IMR-90 (cell line): ENCODE measurements at regions not wholly inside any gene's neighbourhood (a gene's known extent, or its start where the extent isn't known, plus 50 kb on each side); places are given as distances from the start of the nearest gene placed in this dataset.

Experiments
- ATAC-seq: fragments of 200-7000 bp; cut with Tn5 transposase; 2 replicates; pipeline ENCODE4 v1.9.1; 2020; ENCODE audit warnings: low read depth, mild to moderate bottlenecking, moderate library complexity
- BruUV-seq: library from RNA; stranded (reverse); fragments of 400-500 nt; replicated peaks from 2 replicates; lab custom pipeline; 2021; lab: Mats Ljungman, UMichigan
- CTCF ChIA-PET: fragments of 300-600 bp; formaldehyde crosslinking; extraction: SDS; loops from one replicate; lab custom pipeline; 2021; ENCODE audit warnings: antibody characterized with exemption; lab: Yijun Ruan, JAX
- POLR2A ChIA-PET: fragments of 300-600 bp; sonication (Branson Sonifier 250); formaldehyde crosslinking; loops from one replicate; lab custom pipeline; 2022; ENCODE audit warnings: antibody characterized with exemption; ENCODE audit not compliant: unreplicated experiment; lab: Charles Lee
- DNase-seq: peaks from one replicate; pipeline ENCODE4 v3.0.0; 2013
- H2AFZ ChIP-seq: replicated peaks from 2 replicates; pipeline ENCODE3; 2013; ENCODE audit warnings: low read length, mild to moderate bottlenecking; ENCODE audit not compliant: poor library complexity
- H2AK5ac ChIP-seq: 2 replicates; pipeline ENCODE4 v1.6.1; 2013; ENCODE audit warnings: low read depth, low read length, inconsistent platforms
- H2AK9ac ChIP-seq: replicated peaks from 2 replicates; pipeline ENCODE3; 2013; ENCODE audit warnings: mild to moderate bottlenecking, low read depth, low read length, moderate library complexity; ENCODE audit not compliant: poor library complexity
- H2BK120ac ChIP-seq: 2 replicates; pipeline ENCODE4 v1.6.1; 2013; ENCODE audit warnings: low read depth, low read length, inconsistent platforms
- H2BK15ac ChIP-seq: 3 replicates; pipeline ENCODE4 v1.6.1; 2013; ENCODE audit warnings: low read depth, low read length, inconsistent platforms
- H2BK20ac ChIP-seq: 2 replicates; pipeline ENCODE4 v1.6.1; 2013; ENCODE audit warnings: low read depth, mild to moderate bottlenecking, inconsistent platforms, low read length, moderate library complexity
- H2BK5ac ChIP-seq: 2 replicates; pipeline ENCODE4 v1.6.1; 2013; ENCODE audit warnings: mild to moderate bottlenecking, low read depth, low read length, inconsistent platforms; ENCODE audit not compliant: poor library complexity, severe bottlenecking
- H3K14ac ChIP-seq: replicated peaks from 2 replicates; pipeline ENCODE4 v1.6.1; 2013; ENCODE audit warnings: low read depth, low read length, inconsistent platforms
- H3K18ac ChIP-seq: 2 replicates; pipeline ENCODE4 v1.6.1; 2013; ENCODE audit warnings: low read depth, low read length, control low read depth
- H3K23ac ChIP-seq: 2 replicates; pipeline ENCODE4 v1.6.1; 2013; ENCODE audit warnings: low read depth, low read length, inconsistent platforms
- H3K27ac ChIP-seq: 2 replicates; pipeline ENCODE4 v1.5.1; 2013; ENCODE audit warnings: mild to moderate bottlenecking, control low read depth, low read length; ENCODE audit not compliant: insufficient read depth
- H3K27me3 ChIP-seq: 2 replicates; pipeline ENCODE4 v1.6.1; 2013; ENCODE audit warnings: low read length; ENCODE audit not compliant: control insufficient read depth, insufficient read depth
- H3K36me3 ChIP-seq: 2 replicates; pipeline ENCODE4 v1.6.1; 2013; ENCODE audit warnings: low read length, mixed read lengths; ENCODE audit not compliant: control insufficient read depth, insufficient read depth
- H3K4ac ChIP-seq: 2 replicates; pipeline ENCODE4 v1.6.1; 2013; ENCODE audit warnings: low read depth, low read length, inconsistent platforms
- H3K4me1 ChIP-seq: 2 replicates; pipeline ENCODE4 v1.6.1; 2013; ENCODE audit warnings: low read length, mixed read lengths; ENCODE audit not compliant: control insufficient read depth, insufficient read depth
- H3K4me2 ChIP-seq: 2 replicates; pipeline ENCODE4 v1.6.1; 2013; ENCODE audit warnings: low read depth, mild to moderate bottlenecking, control low read depth, low read length, moderate library complexity
- H3K4me3 ChIP-seq: 2 replicates; pipeline ENCODE4 v1.5.1; 2013; ENCODE audit warnings: low read depth, mild to moderate bottlenecking, control low read depth, low read length, moderate library complexity; ENCODE audit not compliant: insufficient read depth
- H3K56ac ChIP-seq: 2 replicates; pipeline ENCODE4 v1.6.1; 2013; ENCODE audit warnings: low read length, inconsistent platforms; ENCODE audit not compliant: insufficient read depth; ENCODE audit errors: extremely low read depth
- H3K79me1 ChIP-seq, 2 experiments: 2 replicates each; pipeline ENCODE4 v1.6.1; 2013; ENCODE audit warnings: low read length in 2 of 2, inconsistent platforms in 1 of 2, low read depth in 1 of 2
- H3K9ac ChIP-seq: 2 replicates; pipeline ENCODE4 v1.6.1; 2013; ENCODE audit warnings: low read depth, low read length, control low read depth
- H3K9me1 ChIP-seq: 2 replicates; pipeline ENCODE4 v1.6.1; 2013; ENCODE audit warnings: low read length, inconsistent platforms; ENCODE audit not compliant: insufficient read depth
- H3K9me3 ChIP-seq: 2 replicates; pipeline ENCODE4 v1.6.1; 2013; ENCODE audit warnings: low read length; ENCODE audit not compliant: control insufficient read depth, insufficient read depth
- H4K20me1 ChIP-seq: 2 replicates; pipeline ENCODE4 v1.6.1; 2013; ENCODE audit warnings: low read length, inconsistent platforms; ENCODE audit not compliant: insufficient read depth
- H4K5ac ChIP-seq: 2 replicates; pipeline ENCODE4 v1.6.1; 2013; ENCODE audit warnings: mild to moderate bottlenecking, low read depth, low read length, control low read depth
- H4K8ac ChIP-seq, 2 experiments: 2 replicates each; pipeline ENCODE4 v1.6.1; 2013; ENCODE audit warnings: low read depth in 2 of 2, low read length in 2 of 2, control low read depth in 1 of 2, inconsistent platforms in 1 of 2
- H4K91ac ChIP-seq: 2 replicates; pipeline ENCODE4 v1.6.1; 2013; ENCODE audit warnings: low read depth, low read length, inconsistent platforms; ENCODE audit not compliant: insufficient read depth
- BHLHE40 ChIP-seq: fragments of 150-350 bp; IDR thresholded peaks from 2 replicates; pipeline ENCODE4 v1.6.1; 2016; ENCODE audit warnings: mild to moderate bottlenecking, low read depth, low read length
- CEBPB ChIP-seq: IDR thresholded peaks from 2 replicates; pipeline ENCODE4 v1.6.1; 2012; ENCODE audit warnings: low read depth, low read length, improper control_type of control experiment
- FOS ChIP-seq: fragments of 150-350 bp; IDR thresholded peaks from 2 replicates; pipeline ENCODE4 v1.6.1; 2016; ENCODE audit warnings: low read depth, low read length
- MAZ ChIP-seq: IDR thresholded peaks from 2 replicates; pipeline ENCODE4 v1.6.1; 2012; ENCODE audit warnings: low read depth, mild to moderate bottlenecking, low read length, improper control_type of control experiment, moderate library complexity, borderline replicate concordance
- MXI1 ChIP-seq: IDR thresholded peaks from 2 replicates; pipeline ENCODE4 v1.6.1; 2012; ENCODE audit warnings: low read depth, mild to moderate bottlenecking, low read length, moderate library complexity, borderline replicate concordance
- RAD21 ChIP-seq: IDR thresholded peaks from 2 replicates; pipeline ENCODE4 v1.6.1; 2012; ENCODE audit warnings: low read length, improper control_type of control experiment
- RCOR1 ChIP-seq: IDR thresholded peaks from 2 replicates; pipeline ENCODE4 v1.6.1; 2012; ENCODE audit warnings: mild to moderate bottlenecking, low read length, improper control_type of control experiment; ENCODE audit not compliant: insufficient replicate concordance
- RFX5 ChIP-seq: IDR thresholded peaks from 2 replicates; pipeline ENCODE4 v1.8.0; 2012; ENCODE audit warnings: low read depth, mild to moderate bottlenecking, low read length, moderate library complexity
- SMC3 ChIP-seq: fragments of 150-350 bp; IDR thresholded peaks from 2 replicates; pipeline ENCODE4 v1.6.1; 2016; ENCODE audit warnings: low read depth, mild to moderate bottlenecking, antibody characterized with exemption, low read length, moderate library complexity
- WGBS, 2 experiments: methylation state at CpG; one replicate each; pipeline versions ENCODE4 v1.1.5 to v1.1.7; 2013; ENCODE audit warnings: missing lambda C conversion rate in 2 of 2; ENCODE audit not compliant: insufficient read length in 1 of 2; ENCODE audit errors: extremely low coverage in 2 of 2; 5-methylcytosine and 5-hydroxymethylcytosine counted together
- dilution Hi-C: fragments of 300-500 bp; cut with HindIII; formaldehyde crosslinking; loops from one replicate; pipeline ENCODE4 v1.14.3; 2018; ENCODE audit warnings: low sequenced_read_pairs; ENCODE audit not compliant: unreplicated experiment
- in situ Hi-C: fragments of 300-500 bp; cut with MboI; formaldehyde crosslinking; loops from 3 replicates; pipeline ENCODE4 v1.14.3; 2019; ENCODE audit warnings: low sequenced_read_pairs, inconsistent platforms, mixed read lengths
- intact Hi-C: fragments of 100-400 bp; cut with micrococcal nuclease; formaldehyde crosslinking; loops from 2 replicates; pipeline ENCODE4 v1.10.0; 2022

DNA sequence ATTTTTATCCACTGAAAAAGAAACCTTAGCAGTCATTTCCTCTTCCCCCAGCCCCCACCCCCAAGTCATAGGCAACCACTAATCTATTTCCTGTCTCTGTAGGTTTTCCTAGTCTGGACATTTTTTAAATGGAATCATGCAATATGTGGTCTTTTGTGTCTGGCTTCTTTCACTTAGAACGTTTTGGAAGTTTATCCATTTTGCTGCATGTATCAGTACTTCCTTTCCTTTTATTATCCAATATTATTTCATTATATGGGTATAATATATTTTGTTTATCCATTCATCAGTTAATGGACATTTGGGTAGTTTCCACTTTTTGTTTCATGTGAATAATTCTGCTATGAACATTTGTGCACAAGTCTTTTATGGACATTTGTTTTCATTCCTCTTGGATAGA lies 99.3 kb upstream of the BMP5 start:
- Histone ChIP-seq H3K27ac (no peak overlapping the region), H3K4me2 (no peak overlapping the region), H3K36me3 (no peaks in the 10 kb centered on the region), H3K56ac (no peak overlapping the region), H2AK9ac (no peak overlapping the region), H3K4me1 (no peaks in the 10 kb centered on the region), H4K5ac (no peak overlapping the region), H2BK15ac (no peak overlapping the region), H3K79me1 (no peaks in the 10 kb centered on the region), H2AK5ac (no peak overlapping the region), H2BK20ac (no peak overlapping the region), H2AFZ (no peak overlapping the region), H4K91ac (no peak overlapping the region), H4K8ac (no peak overlapping the region), H3K18ac (no peak overlapping the region), H3K4me3 (no peak overlapping the region), H2BK5ac (no peak overlapping the region), H4K20me1 (no peaks in the 10 kb centered on the region), H3K4ac (no peak overlapping the region), H3K9me1 (no peaks in the 10 kb centered on the region), H2BK120ac (no peak overlapping the region), H3K9ac (no peak overlapping the region), H3K23ac (no peak overlapping the region), H3K9me3 (no peaks in the 10 kb centered on the region), H3K27me3 (no peaks in the 10 kb centered on the region), H3K14ac (no peak overlapping the region)
- no peak for DNase-seq
- ATAC-seq, result no peak
- BruUV-seq, result no TSS peak
- in situ Hi-C loops, result loop anchor here (25.0 kb wide), 1 partner anchor 588 kb away; no protein-coding TSS in a partner anchor
- TF ChIP-seq MAZ (no peak), BHLHE40 (no peak), FOS (no peak), CEBPB (no peak), RAD21 (no peak), SMC3 (no peak), RFX5 (no peak), RCOR1 (no peak), MXI1 (no peak)
- ChIA-PET CTCF (no interaction called here), POLR2A (no interaction called here)
- no CpG with 5 or more reads among the region's 1 CpG for WGBS, 2 experiments
- dilution Hi-C loops, result no loop called here
- intact Hi-C loops, result no loop called here
